Osteoblast (primary cell): ENCODE measurements at regions not wholly inside any gene's neighbourhood (a gene's known extent, or its start where the extent isn't known, plus 50 kb on each side); places are given as distances from the start of the nearest gene placed in this dataset.

Experiments used
- DNase-seq: peaks from one replicate; pipeline ENCODE4 v3.0.0; 2011; ENCODE audit warnings: low spot score, mixed read lengths; ENCODE audit not compliant: insufficient read length; ENCODE audit errors: missing footprints
- H2AFZ ChIP-seq: 2 replicates; pipeline ENCODE4 v1.6.0; 2011; ENCODE audit warnings: mild to moderate bottlenecking, low read length
- H3K27ac ChIP-seq: 2 replicates; pipeline ENCODE4 v1.5.1; 2011; ENCODE audit warnings: mild to moderate bottlenecking, low read depth, low read length, moderate library complexity
- H3K27me3 ChIP-seq: 2 replicates; pipeline ENCODE4 v1.6.0; 2012; ENCODE audit warnings: mild to moderate bottlenecking, control low read depth, inconsistent platforms, low read length, moderate library complexity; ENCODE audit not compliant: insufficient read depth
- H3K36me3 ChIP-seq: 2 replicates; pipeline ENCODE4 v1.5.1; 2011; ENCODE audit warnings: mild to moderate bottlenecking, low read length, control low read depth, moderate library complexity; ENCODE audit not compliant: insufficient read depth
- H3K4me1 ChIP-seq: 2 replicates; pipeline ENCODE4 v1.5.1; 2011; ENCODE audit warnings: mild to moderate bottlenecking, low read length, control low read depth, moderate library complexity; ENCODE audit not compliant: insufficient read depth
- H3K4me2 ChIP-seq: 2 replicates; pipeline ENCODE4 v1.6.0; 2011; ENCODE audit warnings: mild to moderate bottlenecking, low read length; ENCODE audit not compliant: insufficient read depth
- H3K4me3 ChIP-seq: fragments of 200-600 bp; sonication (generic); 3 replicates; pipeline ENCODE4 v1.5.1; 2012; ENCODE audit warnings: mild to moderate bottlenecking, low read length, inconsistent platforms; ENCODE audit not compliant: insufficient read depth
- H3K79me2 ChIP-seq: 2 replicates; pipeline ENCODE4 v1.6.0; 2012; ENCODE audit warnings: mild to moderate bottlenecking, low read length, control low read depth, inconsistent platforms; ENCODE audit not compliant: insufficient read depth
- H3K9me3 ChIP-seq: 2 replicates; pipeline ENCODE4 v1.5.1; 2011; ENCODE audit warnings: low read depth, low read length, control low read depth
- H4K20me1 ChIP-seq: 2 replicates; pipeline ENCODE4 v1.6.0; 2012; ENCODE audit warnings: mild to moderate bottlenecking, low read length, control low read depth; ENCODE audit not compliant: insufficient read depth
- CTCF ChIP-seq: IDR thresholded peaks from 2 replicates; pipeline ENCODE4 v1.5.1; 2011; ENCODE audit warnings: mild to moderate bottlenecking, low read depth, low read length, moderate library complexity; ENCODE audit errors: extremely low read depth

GRCh38 chr18:28366676-28367075, 189.7 kb upstream of the CDH2 start:
- Histone ChIP-seq H3K79me2 (no peaks in the 10 kb centered on the region), H3K4me2 (no peak overlapping the region), H4K20me1 (no peaks in the 10 kb centered on the region), H3K4me1 (no peaks in the 10 kb centered on the region), H2AFZ (no peak overlapping the region), H3K9me3 (no peaks in the 10 kb centered on the region), H3K27ac (no peak overlapping the region), H3K36me3 (no peaks in the 10 kb centered on the region), H3K27me3 (no peaks in the 10 kb centered on the region), H3K4me3 (no peak overlapping the region)
- TF ChIP-seq CTCF: no peak
- DNase-seq: no peak

GRCh38 chr18:28365411-28365831, 188.5 kb upstream of the CDH2 start:
- H3K27ac ChIP-seq: no peak overlapping the region
- no peaks in the 10 kb centered on the region for H3K27me3 ChIP-seq
- H3K36me3 ChIP-seq: no peaks in the 10 kb centered on the region
- no peak for TF ChIP-seq CTCF
- H3K4me2 ChIP-seq: no peak overlapping the region
- H3K4me1 ChIP-seq: no peaks in the 10 kb centered on the region
- H2AFZ ChIP-seq: no peak overlapping the region
- no peak overlapping the region for H3K4me3 ChIP-seq
- peak; percentile 3 for DNase-seq
- H4K20me1 ChIP-seq: no peaks in the 10 kb centered on the region
- H3K9me3 ChIP-seq: no peaks in the 10 kb centered on the region
- H3K79me2 ChIP-seq: no peaks in the 10 kb centered on the region

GRCh38 chr18:28363124-28363523, 186.2 kb upstream of the CDH2 start:
- Histone ChIP-seq H3K4me2 (no peak overlapping the region), H3K36me3 (no peaks in the 10 kb centered on the region), H2AFZ (no peak overlapping the region), H3K27ac (no peak overlapping the region), H3K79me2 (no peaks in the 10 kb centered on the region), H3K4me3 (no peak overlapping the region), H3K9me3 (no peaks in the 10 kb centered on the region), H4K20me1 (no peaks in the 10 kb centered on the region), H3K4me1 (no peaks in the 10 kb centered on the region), H3K27me3 (no peaks in the 10 kb centered on the region)
- TF ChIP-seq CTCF: no peak
- DNase-seq: no peak

GRCh38 chr18:28359176-28359575, 182.2 kb upstream of the CDH2 start:
- H3K79me2 ChIP-seq: no peaks in the 10 kb centered on the region
- H3K4me2 ChIP-seq: no peak overlapping the region
- H3K4me3 ChIP-seq: no peak overlapping the region
- H3K4me1 ChIP-seq: no peaks in the 10 kb centered on the region
- H3K9me3 ChIP-seq: no peaks in the 10 kb centered on the region
- no peaks in the 10 kb centered on the region for H3K27me3 ChIP-seq
- H2AFZ ChIP-seq: no peak overlapping the region
- DNase-seq: no peak
- H4K20me1 ChIP-seq: no peaks in the 10 kb centered on the region
- H3K36me3 ChIP-seq: no peaks in the 10 kb centered on the region
- TF ChIP-seq CTCF: no peak
- no peak overlapping the region for H3K27ac ChIP-seq
